Body of pancreas (tissue), 4 donors: ENCODE measurements at regions not wholly inside any gene's neighbourhood (a gene's known extent, or its start where the extent isn't known, plus 50 kb on each side); places are given as distances from the start of the nearest gene placed in this dataset.

Experiments used
- ATAC-seq: fragments of 150-250 bp; one replicate; pipeline ENCODE4 v1.9.1; 2016
- DNase-seq, 4 donors: peaks; one replicate each; pipeline ENCODE4 v3.0.0-alpha.2; 2019
- H3K27ac ChIP-seq, 4 donors: fragments of 200-600 bp; sonication (generic); 1 replicate in 3 of 4; 2 replicates in 1 of 4; pipeline versions ENCODE4 v1.5.1 to v1.6.1; 2016 to 2019; ENCODE audit warnings: mild to moderate bottlenecking in 1 of 4, mixed read lengths in 1 of 4, moderate library complexity in 1 of 4
- H3K27me3 ChIP-seq, 2 donors: fragments of 200-600 bp; sonication (generic); one replicate each; pipeline ENCODE4 v1.6.0; 2016; ENCODE audit warnings: mild to moderate bottlenecking in 1 of 2
- H3K36me3 ChIP-seq, 2 donors: fragments of 200-600 bp; sonication (generic); replicated peaks in 1 of 2; 2 replicates each; pipeline ENCODE4 v1.5.1; 2016; ENCODE audit warnings: low read depth in 2 of 2; ENCODE audit not compliant: insufficient read depth in 1 of 2
- H3K4me1 ChIP-seq: fragments of 200-600 bp; sonication (generic); one replicate; pipeline ENCODE4 v1.6.0; 2016
- H3K4me3 ChIP-seq, 2 donors: fragments of 200-600 bp; sonication (generic); 1 replicate in 1 of 2; 2 replicates in 1 of 2; pipeline ENCODE4 v1.5.1; 2016 to 2019
- H3K9me3 ChIP-seq, 3 donors: fragments of 200-600 bp; sonication (generic); 1 replicate in 2 of 3; 2 replicates in 1 of 3; pipeline ENCODE4 v1.5.1; 2016
- POLR2A ChIP-seq, 3 donors: fragments of 450-650 bp; IDR thresholded peaks; one replicate each; pipeline ENCODE4 v1.6.1; 2016; ENCODE audit warnings: antibody characterized with exemption in 3 of 3, mild to moderate bottlenecking in 2 of 3
- WGBS, 2 donors: methylation state at CpG; one replicate each; pipeline ENCODE4 v1.1.5; 2017; 5-methylcytosine and 5-hydroxymethylcytosine counted together
- intact Hi-C: fragments of 100-400 bp; cut with DNase I; formaldehyde crosslinking; loops from one replicate; pipeline ENCODE4 v1.15.1; 2023
- TF ChIP-seq, protein P1 (sequence below), 7 experiments: fragments of 450-650 bp in 4 of 7; fragments of 200-600 bp in 3 of 7; sonication (generic) in 3 of 7; IDR thresholded peaks; one replicate each; pipeline ENCODE4 v1.5.1; 2016 to 2019; ENCODE audit warnings: antibody characterized with exemption in 7 of 7

DNA sequence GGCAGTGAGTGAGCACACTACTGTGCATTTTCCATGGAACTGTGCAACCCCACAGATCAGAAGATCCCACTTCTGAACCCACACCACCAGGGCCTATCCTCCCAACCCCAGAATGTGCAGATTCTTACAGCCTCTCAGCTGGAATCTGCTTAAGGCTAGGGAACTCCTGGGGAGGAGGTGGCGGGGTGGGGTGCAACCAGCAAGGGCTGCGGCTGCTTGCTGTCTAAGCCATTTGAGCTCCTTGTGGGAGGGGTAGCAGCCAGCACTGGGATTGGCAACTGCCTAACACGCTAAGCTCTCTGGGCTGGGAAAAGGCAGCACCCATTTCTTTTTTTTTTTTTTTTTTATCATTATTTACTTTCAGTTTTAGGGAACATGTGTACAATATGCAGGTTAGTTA lies 353.3 kb downstream of the RAB28 start:
- TF ChIP-seq, protein P1, sequence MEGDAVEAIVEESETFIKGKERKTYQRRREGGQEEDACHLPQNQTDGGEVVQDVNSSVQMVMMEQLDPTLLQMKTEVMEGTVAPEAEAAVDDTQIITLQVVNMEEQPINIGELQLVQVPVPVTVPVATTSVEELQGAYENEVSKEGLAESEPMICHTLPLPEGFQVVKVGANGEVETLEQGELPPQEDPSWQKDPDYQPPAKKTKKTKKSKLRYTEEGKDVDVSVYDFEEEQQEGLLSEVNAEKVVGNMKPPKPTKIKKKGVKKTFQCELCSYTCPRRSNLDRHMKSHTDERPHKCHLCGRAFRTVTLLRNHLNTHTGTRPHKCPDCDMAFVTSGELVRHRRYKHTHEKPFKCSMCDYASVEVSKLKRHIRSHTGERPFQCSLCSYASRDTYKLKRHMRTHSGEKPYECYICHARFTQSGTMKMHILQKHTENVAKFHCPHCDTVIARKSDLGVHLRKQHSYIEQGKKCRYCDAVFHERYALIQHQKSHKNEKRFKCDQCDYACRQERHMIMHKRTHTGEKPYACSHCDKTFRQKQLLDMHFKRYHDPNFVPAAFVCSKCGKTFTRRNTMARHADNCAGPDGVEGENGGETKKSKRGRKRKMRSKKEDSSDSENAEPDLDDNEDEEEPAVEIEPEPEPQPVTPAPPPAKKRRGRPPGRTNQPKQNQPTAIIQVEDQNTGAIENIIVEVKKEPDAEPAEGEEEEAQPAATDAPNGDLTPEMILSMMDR (IDR thresholded peaks at IDR 0.05) = no peak
- no peak for TF ChIP-seq POLR2A (IDR thresholded peaks at IDR 0.05)
- ATAC-seq = no peak

DNA sequence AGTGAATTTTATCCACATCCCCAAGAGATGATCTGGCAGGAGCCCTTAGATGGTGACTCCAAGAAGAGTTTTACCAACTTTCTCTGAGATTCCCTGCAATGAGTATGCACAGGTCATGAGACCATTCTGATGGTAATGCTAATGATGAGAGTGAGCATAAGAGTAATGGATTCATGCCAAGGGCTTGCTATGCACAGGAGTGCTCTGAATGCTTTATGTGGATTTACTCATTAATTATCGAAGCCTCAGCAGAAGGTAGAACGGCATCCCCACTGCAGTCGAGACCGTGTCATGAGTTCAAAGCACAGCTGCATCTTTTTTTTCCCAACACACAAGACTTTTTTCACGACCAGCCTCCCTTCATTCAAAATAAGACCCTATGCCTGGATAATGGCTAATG lies 355.0 kb downstream of the RAB28 start:
- Histone ChIP-seq H3K36me3 (no peaks in the 10 kb centered on the region), H3K9me3 (peaks cover 0 to 8% (median 0%) of the 10 kb centered on the region in 3 donors), H3K4me1 (peaks cover 9% of the 10 kb centered on the region), H3K27ac (no peak overlapping the region), H3K27me3 (no peaks in the 10 kb centered on the region), H3K4me3 (no peak overlapping the region)
- no peak for DNase-seq
- 80 to 88% methylated on average over 5 of the region's 5 CpGs for WGBS, 2 donors
- intact Hi-C loops = no loop called here
- TF ChIP-seq, protein P1 (IDR thresholded peaks at IDR 0.05) = no peak
- ATAC-seq = no peak

More for the DNA sequence above, 353.3 kb downstream of the RAB28 start:
- Histone ChIP-seq H3K36me3 (no peaks in the 10 kb centered on the region), H3K9me3 (peaks cover 0 to 9% (median 0%) of the 10 kb centered on the region in 3 donors), H3K4me3 (no peak overlapping the region), H3K27me3 (no peaks in the 10 kb centered on the region), H3K4me1 (peaks cover 9% of the 10 kb centered on the region), H3K27ac (no peak overlapping the region)
- no peak for DNase-seq
- intact Hi-C loops = no loop called here
- 55 to 61% methylated on average over 3 of the region's 3 CpGs for WGBS, 2 donors

DNA sequence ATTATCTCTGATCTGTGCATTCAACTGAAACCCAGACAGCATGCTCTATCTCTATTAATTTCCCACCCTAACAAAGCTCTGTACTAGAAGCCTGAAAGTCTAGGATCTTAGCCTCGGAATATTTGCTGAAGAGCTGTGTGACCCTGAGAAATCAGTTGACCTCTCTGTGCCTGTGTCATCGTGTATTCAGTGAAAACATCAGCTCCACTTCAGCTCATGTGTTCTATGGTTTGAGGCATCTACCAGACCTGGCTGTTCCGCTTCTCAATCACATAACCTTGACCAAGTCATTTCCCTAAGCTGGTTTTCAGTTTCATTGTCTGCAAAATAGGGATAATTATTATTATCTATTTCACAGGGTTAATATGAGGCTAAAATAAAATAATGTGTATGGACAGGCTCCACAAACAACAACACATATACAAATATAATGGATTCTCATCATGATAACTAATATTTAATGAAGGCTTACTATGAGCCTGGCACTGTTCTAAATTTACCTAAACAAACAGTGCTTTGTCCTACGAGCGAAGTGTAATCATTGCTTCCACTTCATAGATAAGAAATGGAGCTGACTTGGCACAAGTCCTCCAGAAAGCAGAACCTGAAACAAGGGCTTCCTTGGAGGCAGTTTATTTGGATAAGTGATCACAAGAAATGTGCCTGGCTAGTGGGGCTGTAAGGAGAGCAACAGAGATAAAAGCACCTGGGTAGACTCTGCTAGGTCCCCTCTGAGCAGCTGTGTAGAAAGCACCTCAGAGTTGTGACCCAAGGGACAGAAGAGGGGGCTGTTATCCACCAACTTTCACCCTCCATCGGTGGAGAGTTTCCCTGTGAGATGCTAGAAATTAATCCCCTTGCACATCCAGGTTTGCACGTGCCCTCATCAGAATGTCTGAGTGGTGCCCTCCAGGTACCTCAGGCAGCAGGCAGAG lies 356.9 kb downstream of the RAB28 start:
- Histone ChIP-seq H3K9me3 (no peaks in the 10 kb centered on the region), H3K36me3 (no peaks in the 10 kb centered on the region), H3K4me3 (no peak overlapping the region), H3K4me1 (peaks cover 9% of the 10 kb centered on the region), H3K27ac (no peak overlapping the region), H3K27me3 (no peaks in the 10 kb centered on the region)
- ATAC-seq (no peak), DNase-seq (peak in 2 of 4 donors; percentile 13 to 14)
- TF ChIP-seq POLR2A (IDR thresholded peaks at IDR 0.05) = no peak
- TF ChIP-seq, protein P1 (IDR thresholded peaks at IDR 0.05) = no peak
- WGBS, 2 donors = 26 to 29% methylated on average over 7 of the region's 7 CpGs
- intact Hi-C loops = no loop called here

DNA sequence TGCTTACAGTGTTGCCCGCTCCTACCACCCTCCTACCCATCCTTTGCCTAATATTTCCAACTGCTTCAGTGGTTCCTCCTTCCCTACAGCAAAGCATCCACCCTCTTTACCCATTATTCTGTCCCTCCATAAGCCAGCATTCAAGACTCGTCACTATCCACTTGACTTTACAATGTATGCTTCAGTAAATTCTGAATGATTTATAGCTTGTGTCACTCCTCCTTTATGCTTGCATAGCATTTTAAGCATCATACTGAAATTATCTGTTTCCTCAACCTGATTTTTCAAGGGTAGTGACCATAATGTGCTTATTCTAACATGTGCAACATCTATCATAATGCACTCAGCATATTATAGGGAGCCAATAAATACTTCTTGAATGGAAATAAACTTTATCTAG lies 365.5 kb downstream of the RAB28 start:
- DNase-seq (no peak), ATAC-seq (no peak)
- H3K9me3 ChIP-seq = no peaks in the 10 kb centered on the region
- no peaks in the 10 kb centered on the region for H3K36me3 ChIP-seq
- TF ChIP-seq, protein P1 (IDR thresholded peaks at IDR 0.05) = no peak
- no peak for TF ChIP-seq POLR2A (IDR thresholded peaks at IDR 0.05)
- WGBS, 2 donors = 84 to 87% methylated on average over 2 of the region's 2 CpGs
- H3K4me1 ChIP-seq = no peaks in the 10 kb centered on the region
- no peak overlapping the region for H3K4me3 ChIP-seq
- no peak overlapping the region for H3K27ac ChIP-seq
- intact Hi-C loops = no loop called here
- no peaks in the 10 kb centered on the region for H3K27me3 ChIP-seq

DNA sequence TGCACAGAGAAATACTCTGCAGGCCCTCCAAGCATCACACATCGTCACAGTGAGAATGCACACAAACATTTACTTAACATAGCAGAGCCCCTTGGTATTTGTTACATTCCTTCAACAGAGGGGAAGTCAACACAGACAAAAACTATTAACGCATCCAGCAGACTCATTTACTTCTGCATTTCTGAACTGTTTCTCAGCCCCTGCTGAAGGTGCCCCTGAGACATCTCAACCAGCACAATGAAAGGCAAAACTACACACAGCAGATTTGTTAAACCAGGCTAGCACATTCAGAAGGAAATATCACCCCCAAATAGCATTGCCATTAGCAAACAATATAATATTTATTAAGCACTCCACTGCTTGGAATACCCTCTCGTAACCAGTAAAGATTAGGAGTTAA lies 367.0 kb downstream of the RAB28 start:
- Histone ChIP-seq H3K27ac (no peak overlapping the region), H3K9me3 (no peaks in the 10 kb centered on the region), H3K27me3 (no peaks in the 10 kb centered on the region), H3K4me3 (no peak overlapping the region), H3K36me3 (no peaks in the 10 kb centered on the region), H3K4me1 (no peaks in the 10 kb centered on the region)
- DNase-seq (no peak), ATAC-seq (no peak)
- TF ChIP-seq, protein P1 (IDR thresholded peaks at IDR 0.05) = no peak
- no peak for TF ChIP-seq POLR2A (IDR thresholded peaks at IDR 0.05)
- intact Hi-C loops = no loop called here
- WGBS, 2 donors = 61 to 66% methylated on average over 3 of the region's 3 CpGs
